Muscle of leg (tissue), 3 donors: ENCODE measurements at regions not wholly inside any gene's neighbourhood (a gene's known extent, or its start where the extent isn't known, plus 50 kb on each side); places are given as distances from the start of the nearest gene placed in this dataset.

Source experiments
- DNase-seq: peaks from one replicate; pipeline ENCODE4 v3.0.0; 2013
- H3K27ac ChIP-seq: one replicate; pipeline ENCODE4 v1.5.1; 2013; ENCODE audit warnings: mild to moderate bottlenecking, low read length, control low read depth
- H3K27me3 ChIP-seq: one replicate; pipeline ENCODE4 v1.6.1; 2013; ENCODE audit warnings: low read length; ENCODE audit not compliant: control insufficient read depth, insufficient read depth
- H3K36me3 ChIP-seq: one replicate; pipeline ENCODE4 v1.6.1; 2013; ENCODE audit warnings: low read length; ENCODE audit not compliant: control insufficient read depth, insufficient read depth
- H3K4me1 ChIP-seq: one replicate; pipeline ENCODE4 v1.6.1; 2013; ENCODE audit warnings: low read length; ENCODE audit not compliant: control insufficient read depth, insufficient read depth
- H3K4me3 ChIP-seq: one replicate; pipeline ENCODE4 v1.5.1; 2013; ENCODE audit warnings: low read length, control low read depth
- H3K9me3 ChIP-seq: replicated peaks from 2 replicates; pipeline ENCODE4 v1.6.1; 2013; ENCODE audit warnings: low read depth, low read length; ENCODE audit not compliant: control insufficient read depth
- WGBS: methylation state at CpG from one replicate; pipeline ENCODE4 v1.1.5; 2013; ENCODE audit warnings: missing lambda C conversion rate; ENCODE audit not compliant: insufficient coverage; 5-methylcytosine and 5-hydroxymethylcytosine counted together

- 63% methylated on average over 7 of the region's 7 CpGs for WGBS
- no peaks in the 10 kb centered on the region for H3K4me1 ChIP-seq
- H3K4me3 ChIP-seq, result no peak overlapping the region
These were observed 74.5 kb upstream of the MYOCD start for GRCh38 chr17:12591021-12591735.

GRCh38 chr17:12592941-12593340 lies 72.7 kb upstream of the MYOCD start:
- H3K4me1 ChIP-seq, result no peaks in the 10 kb centered on the region
- H3K9me3 ChIP-seq, result no peaks in the 10 kb centered on the region
- DNase-seq, result no peak
- no peak overlapping the region for H3K27ac ChIP-seq
- no peaks in the 10 kb centered on the region for H3K36me3 ChIP-seq
- WGBS, result no CpG with 5 or more reads among the region's 3 CpGs
- no peak overlapping the region for H3K4me3 ChIP-seq
- no peaks in the 10 kb centered on the region for H3K27me3 ChIP-seq

More at GRCh38 chr17:12591021-12591735, 74.5 kb upstream of the MYOCD start:
- no peak for DNase-seq
- no peaks in the 10 kb centered on the region for H3K36me3 ChIP-seq
- no peaks in the 10 kb centered on the region for H3K9me3 ChIP-seq
- no peaks in the 10 kb centered on the region for H3K27me3 ChIP-seq
- H3K27ac ChIP-seq, result no peak overlapping the region

DNA sequence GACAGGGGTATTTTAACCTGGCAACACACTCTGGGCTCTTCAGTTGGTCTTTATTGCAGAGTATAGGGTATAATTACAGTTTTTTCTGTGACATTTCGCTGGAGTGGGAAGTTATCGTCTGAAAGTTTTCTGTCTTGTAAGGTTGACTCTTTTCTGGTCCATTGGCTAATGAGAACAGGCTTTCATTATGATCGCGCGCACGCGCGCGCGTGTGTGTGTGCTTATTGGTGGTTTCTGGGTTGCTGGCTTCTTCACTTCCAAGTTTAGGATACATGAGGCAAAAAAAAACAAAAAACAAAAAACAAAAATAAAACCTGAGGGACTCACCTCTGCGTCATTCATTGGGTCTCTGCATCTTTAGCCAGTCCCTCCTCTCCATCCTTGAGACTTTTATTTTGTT lies 68.7 kb upstream of the MYOCD start:
- H3K36me3 ChIP-seq, result no peaks in the 10 kb centered on the region
- no peaks in the 10 kb centered on the region for H3K9me3 ChIP-seq
- H3K27ac ChIP-seq, result no peak overlapping the region
- no peaks in the 10 kb centered on the region for H3K4me1 ChIP-seq
- WGBS, result no CpG with 5 or more reads among the region's 11 CpGs
- H3K27me3 ChIP-seq, result no peaks in the 10 kb centered on the region
- DNase-seq, result no peak
- no peak overlapping the region for H3K4me3 ChIP-seq

GRCh38 chr17:12597895-12598294 lies 67.8 kb upstream of the MYOCD start:
- WGBS, result no CpG with 5 or more reads among the region's 3 CpGs
- Histone ChIP-seq H3K4me1 (no peaks in the 10 kb centered on the region), H3K27me3 (no peaks in the 10 kb centered on the region), H3K27ac (no peak overlapping the region), H3K9me3 (no peaks in the 10 kb centered on the region), H3K4me3 (no peak overlapping the region), H3K36me3 (no peaks in the 10 kb centered on the region)
- no peak for DNase-seq

- H3K36me3 ChIP-seq, result no peaks in the 10 kb centered on the region
- no peaks in the 10 kb centered on the region for H3K9me3 ChIP-seq
- no peak overlapping the region for H3K27ac ChIP-seq
- H3K4me3 ChIP-seq, result no peak overlapping the region
- 67% methylated on average over 2 of the region's 3 CpGs for WGBS
- H3K4me1 ChIP-seq, result no peaks in the 10 kb centered on the region
- no peak for DNase-seq
- no peaks in the 10 kb centered on the region for H3K27me3 ChIP-seq
These were observed 66.3 kb upstream of the MYOCD start for GRCh38 chr17:12599186-12599920.

DNA sequence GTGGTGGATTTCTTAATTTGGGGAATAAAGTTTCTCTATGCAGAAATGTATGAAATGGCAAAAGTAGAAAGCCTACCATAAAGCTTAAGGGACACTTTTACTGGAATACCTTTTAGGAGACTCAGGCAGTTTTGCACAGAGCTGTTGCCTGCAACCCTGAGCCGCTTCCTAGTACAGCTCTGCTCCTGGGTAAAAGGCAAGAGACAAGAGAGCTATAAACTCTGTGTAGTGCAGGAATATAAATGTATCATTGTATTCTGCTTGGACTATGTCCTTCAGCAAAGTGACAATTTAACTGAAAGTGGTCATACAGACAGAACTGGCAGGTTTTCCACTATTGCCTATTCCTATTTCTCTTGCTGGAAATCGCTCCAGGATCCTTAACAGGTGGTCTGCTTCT lies 65.3 kb upstream of the MYOCD start:
- Histone ChIP-seq H3K9me3 (no peaks in the 10 kb centered on the region), H3K4me1 (no peaks in the 10 kb centered on the region), H3K27me3 (no peaks in the 10 kb centered on the region), H3K27ac (no peak overlapping the region), H3K36me3 (no peaks in the 10 kb centered on the region), H3K4me3 (no peak overlapping the region)
- no peak for DNase-seq
- 83% methylated on average over 1 of the region's 2 CpGs for WGBS

DNA sequence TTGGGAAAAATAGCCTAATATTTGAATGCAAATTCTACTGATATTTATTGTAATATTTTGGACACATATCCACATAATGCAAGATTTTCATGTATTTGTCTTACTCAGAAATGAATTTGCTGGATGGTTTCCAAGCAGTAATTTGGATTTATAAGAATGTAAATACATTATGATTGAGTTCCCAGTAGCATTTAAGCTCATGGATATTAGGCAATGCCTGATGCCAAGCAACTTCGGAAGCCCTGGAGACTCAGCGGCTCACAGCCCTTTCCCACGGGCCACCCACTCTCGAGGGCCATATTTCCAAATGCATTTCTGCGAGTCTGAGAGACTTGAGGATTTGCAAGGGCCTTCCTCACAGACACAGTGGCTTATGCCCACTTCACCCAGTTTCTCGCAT lies 62.1 kb upstream of the MYOCD start:
- no peak for DNase-seq
- WGBS, result 87% methylated on average over 5 of the region's 6 CpGs
- no peak overlapping the region for H3K4me3 ChIP-seq
- H3K27me3 ChIP-seq, result no peaks in the 10 kb centered on the region
- H3K9me3 ChIP-seq, result no peaks in the 10 kb centered on the region
- no peaks in the 10 kb centered on the region for H3K4me1 ChIP-seq
- H3K27ac ChIP-seq, result no peak overlapping the region
- H3K36me3 ChIP-seq, result no peaks in the 10 kb centered on the region

DNA sequence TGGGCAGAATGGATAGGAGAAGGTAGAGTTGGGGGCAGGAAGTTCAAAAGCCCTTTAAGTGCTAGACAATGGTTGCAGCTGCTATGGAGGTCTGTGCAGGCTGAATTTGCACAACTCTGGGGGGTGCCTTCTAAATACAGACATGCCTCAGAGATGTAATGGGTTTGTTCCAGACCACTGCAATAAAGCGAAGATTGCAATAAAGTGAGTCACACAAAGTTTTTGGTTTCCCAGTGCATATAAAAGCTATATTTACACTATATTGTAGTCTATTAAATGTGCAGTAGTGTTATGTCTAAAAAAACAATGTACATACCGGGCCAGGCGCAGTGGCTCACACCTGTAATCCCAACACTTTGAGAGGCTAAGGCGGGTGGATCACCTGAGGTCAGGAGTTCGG lies 60.5 kb upstream of the MYOCD start:
- Histone ChIP-seq H3K27me3 (no peaks in the 10 kb centered on the region), H3K27ac (no peak overlapping the region), H3K9me3 (no peaks in the 10 kb centered on the region), H3K4me3 (no peak overlapping the region), H3K36me3 (no peaks in the 10 kb centered on the region), H3K4me1 (no peaks in the 10 kb centered on the region)
- no peak for DNase-seq
- no CpG with 5 or more reads among the region's 5 CpGs for WGBS

DNA sequence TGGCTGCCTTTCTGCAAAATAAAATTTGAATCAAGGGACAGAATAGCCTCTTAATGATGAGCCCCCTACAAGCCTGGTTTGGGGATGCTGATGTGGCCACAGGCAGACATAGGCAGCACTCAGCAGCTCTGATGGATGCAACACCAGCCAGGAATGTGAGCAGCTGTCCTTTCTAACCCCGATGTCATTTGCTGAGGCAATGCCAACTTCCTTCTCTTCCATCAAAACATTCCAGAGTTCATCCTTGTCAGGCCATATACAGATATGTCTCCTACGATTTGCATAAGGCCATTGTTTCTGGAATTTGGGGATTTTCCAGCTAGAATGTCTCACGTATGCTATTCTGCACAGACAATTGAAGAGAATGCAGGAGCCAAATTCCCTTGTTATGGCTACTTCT lies 52.1 kb upstream of the MYOCD start:
- WGBS, result 17% methylated on average over 2 of the region's 3 CpGs
- peak; percentile 13 for DNase-seq
- Histone ChIP-seq H3K9me3 (no peaks in the 10 kb centered on the region), H3K4me3 (no peak overlapping the region), H3K27ac (no peak overlapping the region), H3K4me1 (no peaks in the 10 kb centered on the region), H3K27me3 (no peaks in the 10 kb centered on the region), H3K36me3 (no peaks in the 10 kb centered on the region)
